B cell (primary cell): ENCODE measurements at regions not wholly inside any gene's neighbourhood (a gene's known extent, or its start where the extent isn't known, plus 50 kb on each side); places are given as distances from the start of the nearest gene placed in this dataset.

Experiments
- CTCF ChIP-seq: fragments of 200-600 bp; IDR thresholded peaks from one replicate; pipeline ENCODE4 v1.8.0; 2022; ENCODE audit warnings: antibody characterized with exemption, mild to moderate bottlenecking
- EZH2 ChIP-seq: IDR thresholded peaks from 2 replicates; pipeline ENCODE4 v1.6.1; 2012; ENCODE audit warnings: borderline replicate concordance, low read depth, mild to moderate bottlenecking, moderate library complexity, low read length; ENCODE audit not compliant: insufficient read depth, poor library complexity, severe bottlenecking

- TF ChIP-seq CTCF (no peak), EZH2 (no peak)
These were observed 311.2 kb upstream of the CRIM1 start for GRCh38 chr2:36044411-36044810.
